Neuronal stem cell (in vitro differentiated cells): ENCODE measurements at regions not wholly inside any gene's neighbourhood (a gene's known extent, or its start where the extent isn't known, plus 50 kb on each side); places are given as distances from the start of the nearest gene placed in this dataset.

ENCODE experiments used
- DNase-seq: peaks from one replicate; pipeline ENCODE4 v3.0.0-alpha.2; 2013; ENCODE audit warnings: low spot score
- H2AFZ ChIP-seq: one replicate; pipeline ENCODE4 v1.6.1; 2013; ENCODE audit warnings: mild to moderate bottlenecking, low read length, inconsistent platforms
- H2AK5ac ChIP-seq: 2 replicates; pipeline ENCODE4 v1.6.1; 2013; ENCODE audit warnings: low read depth, mild to moderate bottlenecking, inconsistent platforms, low read length, moderate library complexity, mixed read lengths
- H2BK120ac ChIP-seq: 2 replicates; pipeline ENCODE4 v1.6.1; 2013; ENCODE audit warnings: low read depth, mild to moderate bottlenecking, inconsistent platforms, low read length, moderate library complexity, mixed read lengths
- H2BK12ac ChIP-seq: one replicate; pipeline ENCODE4 v1.6.1; 2013; ENCODE audit warnings: low read length, inconsistent platforms
- H2BK15ac ChIP-seq: 2 replicates; pipeline ENCODE4 v1.6.1; 2013; ENCODE audit warnings: mild to moderate bottlenecking, low read length, inconsistent platforms, mixed read lengths
- H2BK5ac ChIP-seq: one replicate; pipeline ENCODE4 v1.6.1; 2013; ENCODE audit warnings: inconsistent platforms, mild to moderate bottlenecking, low read length, moderate library complexity
- H3K14ac ChIP-seq: one replicate; pipeline ENCODE4 v1.6.1; 2013; ENCODE audit warnings: low read length, inconsistent platforms
- H3K18ac ChIP-seq: 2 replicates; pipeline ENCODE4 v1.6.1; 2013; ENCODE audit warnings: low read length, inconsistent platforms
- H3K23ac ChIP-seq: 2 replicates; pipeline ENCODE4 v1.6.1; 2013; ENCODE audit warnings: low read depth, mild to moderate bottlenecking, mixed read lengths, low read length, inconsistent platforms; ENCODE audit not compliant: poor library complexity
- H3K27ac ChIP-seq: replicated peaks from 3 replicates; pipeline ENCODE4 v1.5.1; 2013; ENCODE audit warnings: low read length, inconsistent platforms
- H3K27me3 ChIP-seq, 3 experiments: 2 replicates each; pipeline ENCODE4 v1.6.1; 2013; ENCODE audit warnings: low read length in 3 of 3, mild to moderate bottlenecking in 2 of 3, inconsistent platforms in 1 of 3, low read depth in 1 of 3, mixed read lengths in 1 of 3, moderate library complexity in 1 of 3; ENCODE audit not compliant: control insufficient read depth in 3 of 3, insufficient read depth in 3 of 3
- H3K36me3 ChIP-seq, 2 donors: replicated peaks in 1 of 2; 2 replicates each; pipeline ENCODE4 v1.6.1; 2013; ENCODE audit warnings: low read length in 2 of 2; ENCODE audit not compliant: control insufficient read depth in 2 of 2, insufficient read depth in 2 of 2
- H3K4ac ChIP-seq: 2 replicates; pipeline ENCODE4 v1.6.1; 2013; ENCODE audit warnings: inconsistent platforms, mild to moderate bottlenecking, low read length, moderate library complexity
- H3K4me1 ChIP-seq, 2 donors: 1 replicate in 1 of 2; 2 replicates in 1 of 2; pipeline ENCODE4 v1.6.1; 2013; ENCODE audit warnings: low read length in 2 of 2, low read depth in 1 of 2; ENCODE audit not compliant: control insufficient read depth in 2 of 2, insufficient read depth in 1 of 2
- H3K4me2 ChIP-seq: one replicate; pipeline ENCODE4 v1.6.1; 2013; ENCODE audit warnings: mild to moderate bottlenecking, low read length, inconsistent platforms; ENCODE audit not compliant: insufficient read depth, poor library complexity, severe bottlenecking
- H3K4me3 ChIP-seq, 2 donors: 2 replicates each; pipeline ENCODE4 v1.5.1; 2013; ENCODE audit warnings: low read length in 2 of 2, mild to moderate bottlenecking in 2 of 2, inconsistent platforms in 1 of 2, moderate library complexity in 1 of 2
- H3K79me1 ChIP-seq: one replicate; pipeline ENCODE4 v1.6.1; 2013; ENCODE audit warnings: low read depth, mild to moderate bottlenecking, inconsistent platforms, low read length, moderate library complexity
- H3K9ac ChIP-seq: one replicate; pipeline ENCODE4 v1.6.1; 2013; ENCODE audit warnings: mild to moderate bottlenecking, low read depth, low read length, inconsistent platforms; ENCODE audit not compliant: poor library complexity
- H3K9me3 ChIP-seq, 2 donors: replicated peaks in 1 of 2; 2 replicates each; pipeline versions ENCODE3 to v1.6.1; 2013; ENCODE audit warnings: low read length in 2 of 2, mild to moderate bottlenecking in 2 of 2, inconsistent platforms in 1 of 2, low read depth in 1 of 2, mixed read lengths in 1 of 2, moderate library complexity in 1 of 2; ENCODE audit not compliant: control insufficient read depth in 2 of 2, insufficient read depth in 1 of 2
- H4K8ac ChIP-seq: one replicate; pipeline ENCODE4 v1.6.1; 2013; ENCODE audit warnings: low read depth, mild to moderate bottlenecking, inconsistent platforms, low read length, moderate library complexity
- H4K91ac ChIP-seq: one replicate; pipeline ENCODE4 v1.6.1; 2013; ENCODE audit warnings: low read length, low read depth, mild to moderate bottlenecking, inconsistent platforms; ENCODE audit not compliant: poor library complexity
- WGBS, 2 donors: extraction: QIAGEN DNeasy Blood & Tissue Kit; methylation state at CpG; one replicate each; pipeline ENCODE4 v1.1.7; 2013; ENCODE audit warnings: missing lambda C conversion rate in 2 of 2, mixed read lengths in 1 of 2; ENCODE audit not compliant: insufficient read length in 2 of 2, insufficient replicate concordance in 1 of 2; ENCODE audit errors: extremely low coverage in 2 of 2; 5-methylcytosine and 5-hydroxymethylcytosine counted together

- Histone ChIP-seq H2AK5ac (no peak overlapping the region), H2BK15ac (no peak overlapping the region), H3K14ac (no peak overlapping the region), H3K23ac (no peak overlapping the region), H2BK12ac (no peak overlapping the region), H3K79me1 (no peaks in the 10 kb centered on the region), H3K4me2 (no peak overlapping the region), H3K27ac (no peak overlapping the region), H2BK120ac (no peak overlapping the region), H3K9ac (no peak overlapping the region), H3K27me3 (no peaks in the 10 kb centered on the region), H4K8ac (no peak overlapping the region), H2AFZ (no peak overlapping the region), H2BK5ac (no peak overlapping the region), H3K4me3 (no peak overlapping the region), H3K9me3 (no peaks in the 10 kb centered on the region), H3K18ac (no peak overlapping the region), H4K91ac (no peak overlapping the region), H3K36me3 (no peaks in the 10 kb centered on the region), H3K4me1 (no peaks in the 10 kb centered on the region), H3K4ac (no peak overlapping the region)
- WGBS, 2 donors = no CpG with 5 or more reads among the region's 2 CpGs
- DNase-seq = no peak
Measured at GRCh38 chr5:167029488-167029887, 1262.0 kb upstream of the WWC1 start.

GRCh38 chr5:167030500-167031120 is 1260.8 kb upstream of the WWC1 start:
- Histone ChIP-seq H2AFZ (no peak overlapping the region), H3K14ac (no peak overlapping the region), H3K4me1 (no peaks in the 10 kb centered on the region), H3K18ac (no peak overlapping the region), H3K27me3 (no peaks in the 10 kb centered on the region), H3K27ac (no peak overlapping the region), H3K79me1 (no peaks in the 10 kb centered on the region), H2AK5ac (no peak overlapping the region), H3K4me3 (no peak overlapping the region), H3K23ac (no peak overlapping the region), H2BK15ac (no peak overlapping the region), H3K4ac (no peak overlapping the region), H4K8ac (no peak overlapping the region), H2BK5ac (no peak overlapping the region), H3K36me3 (no peaks in the 10 kb centered on the region), H2BK12ac (no peak overlapping the region), H3K9ac (no peak overlapping the region), H4K91ac (no peak overlapping the region), H2BK120ac (no peak overlapping the region), H3K4me2 (no peak overlapping the region), H3K9me3 (no peaks in the 10 kb centered on the region)
- no CpG with 5 or more reads among the region's 17 CpGs for WGBS, 2 donors
- peak; percentile 31 for DNase-seq

- H3K4me3 ChIP-seq = no peak overlapping the region
Measured at GRCh38 chr5:167036585-167036984, 1254.9 kb upstream of the WWC1 start.

GRCh38 chr5:167049043-167049663 is 1242.3 kb upstream of the WWC1 start:
- no peak overlapping the region for H3K14ac ChIP-seq
- no peak for DNase-seq

More at GRCh38 chr5:167036585-167036984, 1254.9 kb upstream of the WWC1 start:
- Histone ChIP-seq H3K4me1 (peaks cover 0 to 2% of the 10 kb centered on the region in 2 donors), H3K79me1 (no peaks in the 10 kb centered on the region), H3K27ac (no peak overlapping the region), H3K4me2 (no peak overlapping the region), H3K9me3 (no peaks in the 10 kb centered on the region), H3K18ac (no peak overlapping the region), H2BK5ac (no peak overlapping the region), H2BK120ac (no peak overlapping the region), H4K8ac (no peak overlapping the region), H2AFZ (no peak overlapping the region), H2AK5ac (no peak overlapping the region), H3K9ac (no peak overlapping the region), H2BK15ac (no peak overlapping the region), H4K91ac (no peak overlapping the region), H3K4ac (no peak overlapping the region), H3K23ac (no peak overlapping the region), H3K27me3 (no peaks in the 10 kb centered on the region), H3K36me3 (no peaks in the 10 kb centered on the region), H3K14ac (no peak overlapping the region), H2BK12ac (no peak overlapping the region)
- no CpG with 5 or more reads among the region's 4 CpGs for WGBS, 2 donors
- DNase-seq = no peak

More at GRCh38 chr5:167049043-167049663, 1242.3 kb upstream of the WWC1 start:
- no peaks in the 10 kb centered on the region for H3K79me1 ChIP-seq
- H3K9ac ChIP-seq = no peak overlapping the region
- H3K18ac ChIP-seq = no peak overlapping the region
- no peak overlapping the region for H3K23ac ChIP-seq
- no peaks in the 10 kb centered on the region for H3K4me1 ChIP-seq
- H2BK12ac ChIP-seq = no peak overlapping the region
- H3K36me3 ChIP-seq = no peaks in the 10 kb centered on the region
- no peak overlapping the region for H3K4me2 ChIP-seq
- no peak overlapping the region for H2BK120ac ChIP-seq
- no peaks in the 10 kb centered on the region for H3K27me3 ChIP-seq
- WGBS, 2 donors = no CpG with 5 or more reads among the region's 7 CpGs
- no peak overlapping the region for H2BK5ac ChIP-seq
- H3K27ac ChIP-seq = no peak overlapping the region
- H2AFZ ChIP-seq = no peak overlapping the region
- no peak overlapping the region for H2AK5ac ChIP-seq
- no peak overlapping the region for H4K91ac ChIP-seq
- H2BK15ac ChIP-seq = no peak overlapping the region
- no peak overlapping the region for H3K4ac ChIP-seq
- no peak overlapping the region for H3K4me3 ChIP-seq
- H4K8ac ChIP-seq = no peak overlapping the region
- H3K9me3 ChIP-seq = no peaks in the 10 kb centered on the region
